ENCODE measurements at regions not wholly inside any gene's neighbourhood (a gene's known extent, or its start where the extent isn't known, plus 50 kb on each side); places are given as distances from the start of the nearest gene placed in this dataset.

DNA sequence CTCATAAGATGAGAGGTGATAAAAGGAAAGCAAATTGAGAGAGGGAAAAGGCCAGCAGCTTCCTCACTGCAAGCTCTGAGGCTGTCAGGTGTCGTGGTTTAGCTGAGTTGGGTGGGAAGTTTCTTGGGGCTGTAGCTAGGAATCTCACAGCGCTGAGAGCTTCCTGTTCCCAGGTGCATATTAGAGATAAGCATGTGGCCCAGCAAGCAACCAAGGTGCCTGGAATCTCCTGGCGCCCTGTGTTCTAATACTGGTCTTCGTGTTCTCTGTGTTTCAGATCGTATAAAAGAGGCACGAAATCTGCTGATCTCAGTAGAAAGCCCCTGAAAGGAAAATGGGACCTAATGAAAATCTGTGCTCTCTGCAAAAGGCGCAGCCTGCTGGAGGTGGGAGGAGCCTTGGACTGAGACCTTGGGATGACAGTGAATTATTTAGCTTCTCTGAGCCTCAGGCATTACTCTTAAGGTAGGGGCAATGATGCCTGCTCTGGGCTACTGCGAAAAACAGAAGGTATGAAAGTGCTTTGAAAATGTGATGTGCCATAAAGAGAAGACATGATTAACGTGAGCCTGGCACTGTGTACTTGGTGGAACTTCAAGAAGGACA is 499.9 kb downstream of the TBL1XR1 start:
- no peak for DNase-seq

DNA sequence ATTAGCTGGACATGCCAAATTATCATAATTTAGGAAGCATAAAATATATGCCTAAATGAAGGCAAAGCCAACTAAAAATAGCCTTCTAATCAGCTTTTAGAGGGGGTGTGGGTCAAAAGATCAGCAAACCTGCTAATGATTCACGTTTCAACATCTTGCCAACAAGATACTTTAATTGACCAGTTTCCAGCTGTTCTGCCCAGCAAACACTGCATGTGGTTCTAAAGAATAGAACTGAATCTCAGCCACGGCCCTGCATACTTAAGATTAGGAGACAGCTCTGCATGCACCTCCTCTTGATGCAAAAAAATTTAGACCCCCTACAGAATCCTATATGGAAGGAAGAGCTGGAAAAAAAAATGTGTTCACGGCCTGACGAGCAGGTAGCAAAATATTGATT is 500.5 kb downstream of the TBL1XR1 start:
- DNase-seq = no peak

DNA sequence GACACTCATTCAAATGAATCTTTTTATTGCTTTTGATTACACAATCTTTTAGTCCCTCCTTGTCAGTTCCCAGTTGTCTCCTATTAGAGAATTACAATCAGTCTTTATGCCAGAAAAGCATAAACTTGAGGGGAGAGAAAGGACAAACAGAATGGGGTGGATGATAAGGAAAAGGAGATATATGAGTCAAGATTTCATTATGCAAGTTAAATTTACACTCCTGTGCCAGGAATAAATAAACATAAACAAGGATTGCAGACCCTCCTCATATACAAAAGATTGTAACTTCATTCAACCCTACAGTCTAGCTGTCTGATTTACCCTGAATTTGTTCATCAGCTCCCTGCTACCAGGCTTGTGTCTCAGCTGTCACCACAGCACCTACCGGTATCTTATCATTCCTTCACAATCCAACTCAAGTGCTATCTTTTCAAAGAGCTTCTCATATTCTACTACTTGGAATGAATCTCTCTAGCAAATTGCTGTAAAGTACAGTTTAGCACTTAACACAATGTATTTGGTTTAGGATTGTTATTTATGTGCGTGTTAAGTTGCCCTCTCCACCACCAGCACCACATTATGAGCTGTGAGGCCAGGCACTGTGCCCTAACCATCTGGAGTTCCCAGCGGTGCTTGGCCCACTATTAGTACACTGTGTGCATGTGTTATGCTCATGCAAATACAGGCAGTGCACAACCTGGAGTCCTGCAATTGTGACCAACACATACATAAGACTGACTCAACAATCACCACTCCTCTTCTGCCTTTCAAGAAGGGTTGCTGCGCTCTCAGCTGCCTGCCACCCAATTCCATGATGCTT is 504.1 kb downstream of the TBL1XR1 start:
- no peak for DNase-seq

DNA sequence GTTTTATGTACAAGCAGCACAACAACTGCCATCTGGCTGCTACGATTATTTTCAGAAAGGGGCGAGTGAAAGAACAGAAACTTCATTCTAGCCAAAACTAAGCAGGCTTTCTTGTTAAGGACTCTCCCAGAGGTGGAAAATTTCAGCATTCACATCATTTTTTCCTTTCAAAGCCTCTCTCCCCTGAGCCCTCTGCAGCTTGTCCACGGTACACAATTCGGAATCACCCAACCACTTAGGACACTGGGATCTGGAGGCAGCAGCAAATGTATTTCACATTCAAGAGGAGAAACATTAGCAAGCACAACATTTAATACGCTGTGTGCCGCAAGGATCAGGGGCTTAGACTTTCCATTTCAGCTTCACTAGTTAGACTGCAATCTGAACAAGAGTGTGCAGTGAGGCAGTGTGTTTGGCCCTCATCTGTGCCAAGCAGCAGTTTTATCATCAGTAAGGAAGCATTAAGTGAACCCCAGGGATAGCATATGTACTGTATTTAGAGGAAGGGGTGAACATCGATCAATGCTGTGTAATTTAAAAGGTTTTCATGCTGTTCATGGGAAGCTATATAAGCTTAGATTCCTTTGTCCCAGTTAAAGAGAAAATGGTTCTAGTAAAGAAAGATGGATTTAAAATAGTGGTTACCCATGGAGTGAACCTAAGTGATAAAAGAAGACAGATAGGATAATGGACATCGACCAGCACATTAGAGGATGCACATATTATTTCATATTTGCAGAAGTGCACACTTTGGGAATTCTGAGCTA is 504.9 kb downstream of the TBL1XR1 start:
- no peak for DNase-seq

DNA sequence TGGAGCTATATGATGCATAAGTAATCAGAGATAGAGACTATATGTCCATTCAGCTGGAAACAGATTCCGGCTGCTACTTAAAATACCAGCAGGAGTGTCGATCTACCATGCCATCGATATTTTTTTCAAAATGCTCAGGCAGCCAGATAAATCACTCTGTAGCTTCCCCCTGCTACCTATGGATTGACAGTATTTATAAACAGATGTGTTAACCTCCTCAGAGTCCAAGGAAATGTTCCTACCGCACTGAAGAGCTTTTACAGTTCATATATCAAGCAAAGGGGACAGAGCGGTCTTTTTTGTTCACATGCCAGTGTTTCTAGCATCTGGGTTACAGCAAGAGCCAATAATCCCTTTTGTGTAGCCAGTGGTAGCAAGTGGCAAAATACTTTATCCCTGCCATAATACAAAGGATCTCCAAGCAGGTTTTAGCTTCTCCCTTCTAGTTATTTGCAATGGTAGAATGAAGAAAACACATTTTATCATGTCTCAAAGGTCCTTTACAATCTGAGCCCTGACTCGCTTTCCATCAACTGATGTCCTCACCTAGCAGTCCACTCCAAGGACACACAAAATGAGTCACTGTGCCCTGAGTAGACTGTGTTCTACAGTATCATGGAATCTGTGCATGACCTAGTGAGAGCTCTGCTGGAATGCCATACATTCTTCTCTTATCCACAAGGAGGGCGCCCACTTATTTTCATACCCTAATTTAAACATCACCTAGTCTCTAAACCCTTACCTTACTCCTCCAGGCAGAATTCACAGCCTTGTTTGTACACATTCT is 507.0 kb downstream of the TBL1XR1 start:
- no peak for DNase-seq

DNA sequence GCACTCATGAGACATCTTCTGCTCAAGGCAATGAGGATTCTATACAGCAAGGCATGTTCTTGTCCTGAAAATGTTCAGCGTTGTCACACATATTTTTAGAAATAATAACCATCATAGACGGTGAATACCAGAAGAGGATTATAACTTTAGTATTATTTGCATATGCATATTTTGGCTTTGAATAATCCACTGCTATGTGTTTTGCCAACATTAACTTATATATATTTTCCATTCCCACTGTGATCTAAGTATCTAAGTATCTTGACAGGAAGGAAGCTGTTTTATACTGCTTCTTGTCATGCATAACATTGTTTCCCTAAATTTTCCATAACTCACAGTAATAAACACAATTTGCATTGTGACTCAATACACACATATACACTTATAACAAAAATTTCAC is 509.5 kb downstream of the TBL1XR1 start:
- no peak for DNase-seq

DNA sequence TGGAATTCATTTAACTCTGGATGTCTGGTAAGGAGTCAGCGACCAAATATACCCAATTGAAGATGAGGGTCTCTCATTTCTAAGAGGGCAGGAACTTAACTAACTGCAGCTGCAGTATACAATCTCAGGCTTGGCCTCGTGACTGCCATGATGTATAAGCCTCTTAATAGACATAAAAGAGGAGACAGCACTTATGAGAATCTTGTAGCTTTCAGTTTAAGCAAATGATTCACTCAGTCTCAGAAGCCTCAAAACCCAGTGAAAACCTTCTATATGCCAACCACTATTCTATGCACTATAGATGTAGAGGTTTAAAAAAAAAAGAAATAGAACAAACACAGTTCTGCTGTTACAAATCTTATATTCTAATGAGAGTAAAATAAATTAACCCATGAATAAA is 513.9 kb downstream of the TBL1XR1 start:
- no peak for DNase-seq

DNA sequence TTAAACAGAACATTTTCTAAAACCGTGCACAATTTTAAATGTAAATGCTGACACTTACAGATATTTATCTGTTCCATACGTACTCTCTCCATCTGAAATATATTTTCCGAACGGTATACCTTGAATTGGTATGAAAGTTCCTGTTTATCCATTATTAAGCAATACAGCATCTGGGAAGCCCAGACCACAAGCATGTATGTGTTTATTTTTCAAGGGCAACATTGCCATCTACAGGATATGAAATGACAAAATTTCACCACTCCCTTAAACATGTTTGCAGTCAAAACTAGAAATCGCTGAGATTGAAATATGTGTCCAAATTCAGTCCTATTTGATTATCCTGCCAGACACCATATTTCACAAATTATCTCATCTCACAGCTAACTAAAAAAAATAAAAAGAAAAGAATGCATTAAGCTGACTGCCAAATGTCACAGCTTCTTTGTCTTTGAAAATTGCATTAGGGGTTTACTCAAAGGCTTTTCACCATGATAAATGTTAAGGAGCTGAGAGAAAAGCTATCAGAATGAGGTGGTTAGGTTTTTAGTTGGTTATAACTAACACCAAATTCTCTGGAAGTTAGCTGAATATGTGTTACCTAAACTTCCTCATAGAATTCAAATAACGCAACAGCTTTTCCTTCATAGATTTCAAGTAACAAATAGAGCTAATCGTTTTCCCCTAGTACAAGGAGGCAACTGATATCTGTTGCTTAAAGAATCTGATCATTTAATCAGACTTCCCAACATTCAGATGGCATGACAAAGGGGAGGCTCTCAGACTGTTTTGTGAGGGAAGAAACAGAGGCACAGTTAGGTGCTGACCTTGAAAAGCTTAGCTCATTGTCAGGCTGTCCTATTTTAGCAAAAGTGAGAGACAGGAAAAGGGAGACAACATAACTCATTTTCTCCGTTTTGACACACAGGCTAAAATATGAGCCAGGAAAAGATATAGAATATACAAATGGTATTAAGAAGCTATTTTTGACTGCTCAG is 533.1 kb downstream of the TBL1XR1 start:
- DNase-seq = no peak

DNA sequence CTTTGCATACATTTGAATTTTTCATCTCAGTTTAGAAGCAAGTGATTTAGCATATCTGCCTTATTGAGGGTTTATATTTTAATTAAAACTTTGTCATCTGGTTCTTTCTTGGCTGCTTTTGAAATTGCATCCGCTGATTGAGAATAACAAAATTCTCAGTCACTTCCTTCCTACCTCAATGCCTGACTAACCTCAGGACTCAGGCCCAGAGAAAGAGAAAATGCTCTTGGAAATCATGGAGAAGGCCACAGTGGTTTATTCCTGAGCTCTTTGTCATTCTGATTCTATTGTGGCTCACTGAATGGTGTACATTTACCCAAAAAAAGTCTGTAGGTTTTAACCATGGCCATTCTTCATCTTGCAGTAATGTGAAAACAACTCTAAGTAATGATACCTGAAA is 533.9 kb downstream of the TBL1XR1 start:
- no peak for DNase-seq

DNA sequence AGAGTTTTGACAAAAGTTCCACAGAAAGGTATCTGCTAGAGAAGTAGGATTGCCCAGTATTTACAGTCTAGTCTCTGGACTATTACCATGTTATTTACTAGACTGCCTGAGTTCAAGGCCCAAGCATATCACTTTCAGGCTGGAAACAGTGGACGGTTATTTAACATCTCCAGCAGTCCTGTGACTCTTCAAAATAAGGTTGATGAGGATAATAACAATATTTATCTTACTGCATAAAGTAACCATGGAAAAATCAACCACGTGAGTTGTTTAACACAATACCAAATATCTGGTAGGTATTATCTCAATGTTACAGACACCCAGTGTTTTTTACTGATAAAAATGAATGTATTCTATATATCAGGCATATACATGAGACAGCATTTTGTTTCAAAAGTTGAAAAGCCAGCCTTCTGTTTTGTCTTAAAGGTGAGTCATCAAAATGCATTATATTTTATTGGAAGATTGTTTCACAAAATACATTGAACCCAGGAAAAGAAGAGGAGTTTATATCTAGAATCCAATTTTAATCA is 535.8 kb downstream of the TBL1XR1 start:
- DNase-seq = no peak

DNA sequence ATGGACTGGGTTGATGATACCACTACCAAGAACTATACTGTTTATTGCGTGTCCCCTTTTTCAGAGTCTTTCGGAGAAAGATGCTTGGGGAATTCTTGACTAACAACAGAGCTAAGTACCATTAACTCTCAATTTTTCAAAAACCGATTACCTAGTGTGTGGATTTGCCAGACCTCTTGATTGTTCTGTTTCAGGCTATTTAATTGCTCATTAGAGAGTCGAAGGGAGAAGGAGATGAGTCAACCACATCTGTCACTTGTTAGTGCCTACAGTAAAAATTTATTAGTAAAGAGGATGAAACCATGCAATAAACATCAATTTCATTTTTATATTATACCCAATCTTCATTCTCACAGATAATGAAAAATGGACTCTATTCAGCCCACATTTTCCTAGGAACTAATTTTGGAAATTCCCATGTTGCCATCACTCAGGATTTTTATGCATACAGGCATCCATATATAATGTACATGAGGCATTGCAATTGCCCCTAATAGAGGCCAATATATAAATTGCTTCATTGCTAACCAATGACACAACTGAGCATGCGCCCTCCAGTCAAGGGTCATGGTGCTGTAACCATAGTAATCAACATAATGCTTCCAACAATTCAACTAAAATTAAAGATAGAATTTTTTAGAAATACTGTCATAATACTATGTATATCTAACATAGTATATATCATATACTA is 541.7 kb downstream of the TBL1XR1 start:
- no peak for DNase-seq

DNA sequence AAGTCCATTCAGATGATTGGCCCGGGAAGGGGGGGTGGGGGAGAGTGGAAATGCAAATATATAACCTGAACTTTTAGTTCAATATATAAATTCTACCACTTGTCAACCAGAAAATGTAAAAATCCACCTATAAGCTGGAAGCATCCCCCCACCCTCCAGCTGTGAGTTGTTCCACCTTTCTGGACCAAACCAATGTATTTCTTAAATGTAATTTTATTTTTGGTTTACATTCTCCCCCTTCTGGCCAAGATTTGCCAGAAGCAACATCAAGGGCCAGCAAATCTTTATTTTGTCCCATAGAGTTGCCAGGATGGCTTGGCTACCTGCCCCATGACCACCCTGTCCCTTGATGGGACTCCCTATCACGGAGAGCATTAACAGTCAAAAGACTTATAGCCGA is 545.7 kb downstream of the TBL1XR1 start:
- DNase-seq = no peak

DNA sequence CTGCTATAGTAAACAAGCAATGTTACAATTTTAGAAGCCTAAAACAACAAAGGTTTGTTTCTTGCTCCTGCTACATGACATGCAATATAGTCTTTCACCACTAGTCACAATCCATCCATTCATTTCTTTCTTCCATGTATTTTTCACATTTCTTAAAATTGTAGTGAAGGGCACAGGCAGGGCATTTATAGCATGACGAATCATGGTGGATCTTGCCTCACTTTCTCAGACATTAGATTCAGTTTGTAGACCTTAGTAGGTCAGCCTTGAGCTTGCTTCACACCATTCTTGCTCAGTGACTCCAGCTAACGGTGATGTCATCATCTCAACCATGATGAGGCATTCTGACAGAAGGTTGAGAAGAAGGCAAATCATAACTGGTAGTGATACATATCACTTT is 546.8 kb downstream of the TBL1XR1 start:
- DNase-seq = no peak

DNA sequence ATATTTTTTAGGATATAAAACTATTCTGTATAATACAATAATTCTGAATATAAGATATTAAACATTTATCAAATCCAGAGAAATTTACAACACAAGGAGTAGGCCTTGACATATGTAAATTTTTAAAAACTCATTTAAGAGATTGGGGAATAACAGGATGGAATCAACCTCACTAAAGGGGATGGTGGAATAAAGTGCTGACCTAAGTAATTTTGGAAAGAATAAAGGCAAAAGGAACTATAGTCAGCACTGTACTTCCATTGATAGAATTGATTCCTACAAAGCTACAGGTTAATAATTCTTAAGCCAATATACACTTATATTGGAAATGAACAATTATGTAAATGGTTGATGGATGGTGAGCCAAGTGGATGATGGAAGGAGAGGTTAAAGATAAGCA is 549.3 kb downstream of the TBL1XR1 start:
- DNase-seq = no peak

DNA sequence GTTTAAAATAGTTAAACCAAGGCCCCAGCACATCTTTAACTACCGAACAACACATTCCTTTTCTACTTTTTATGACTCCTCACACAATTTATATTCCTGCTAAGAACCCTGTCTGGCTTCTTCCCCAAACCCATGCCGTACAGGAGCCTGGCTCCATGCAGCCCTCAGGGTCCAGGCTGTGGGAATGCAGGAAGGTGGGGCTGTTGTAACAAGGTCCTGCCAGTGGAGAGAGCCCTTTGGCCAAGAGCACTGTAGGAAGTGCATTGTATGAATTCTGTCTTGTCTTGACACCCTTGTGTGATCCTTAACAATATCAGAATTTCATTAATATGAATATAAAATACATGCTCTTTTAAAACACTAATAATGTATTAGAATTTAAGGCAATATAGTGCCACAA is 563.8 kb downstream of the TBL1XR1 start:
- no peak for DNase-seq

DNA sequence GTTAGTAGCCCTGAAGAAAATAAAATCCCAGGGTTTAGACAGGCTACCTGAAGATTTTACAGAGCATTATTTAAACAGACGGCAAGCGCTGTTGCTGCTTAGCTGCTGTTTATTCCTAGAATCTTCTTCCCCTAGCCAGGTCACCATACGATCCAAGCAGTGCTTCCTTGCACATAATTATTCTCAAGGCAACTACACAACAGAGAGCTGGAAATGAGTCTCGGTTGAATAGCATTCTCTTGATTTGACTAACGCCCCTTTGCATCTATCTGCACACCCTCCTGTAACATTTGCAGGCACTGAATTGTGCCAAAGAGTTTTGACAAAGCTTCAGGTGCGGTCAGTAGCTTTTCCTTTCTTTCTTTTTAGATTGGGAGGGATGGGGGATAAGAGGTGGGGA is 564.4 kb downstream of the TBL1XR1 start:
- no peak for DNase-seq

DNA sequence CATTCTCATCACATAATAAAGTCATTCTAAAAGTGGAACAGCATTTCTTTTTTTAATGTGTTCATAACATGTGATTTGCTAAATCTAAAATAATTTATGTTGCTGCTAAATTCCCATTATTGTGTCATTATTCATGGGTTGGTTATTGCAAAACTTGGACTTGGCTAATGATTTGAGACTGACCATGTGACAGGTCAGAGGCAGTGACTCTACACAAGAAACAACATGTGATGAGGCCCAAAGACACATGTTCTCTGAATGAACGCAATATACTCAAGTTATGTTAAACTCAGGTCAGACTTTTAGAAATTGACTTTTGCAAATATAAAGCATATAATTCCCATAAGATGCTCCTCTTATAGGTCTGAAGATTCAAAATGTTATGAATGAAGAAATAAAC is 566.1 kb downstream of the TBL1XR1 start:
- DNase-seq = no peak

DNA sequence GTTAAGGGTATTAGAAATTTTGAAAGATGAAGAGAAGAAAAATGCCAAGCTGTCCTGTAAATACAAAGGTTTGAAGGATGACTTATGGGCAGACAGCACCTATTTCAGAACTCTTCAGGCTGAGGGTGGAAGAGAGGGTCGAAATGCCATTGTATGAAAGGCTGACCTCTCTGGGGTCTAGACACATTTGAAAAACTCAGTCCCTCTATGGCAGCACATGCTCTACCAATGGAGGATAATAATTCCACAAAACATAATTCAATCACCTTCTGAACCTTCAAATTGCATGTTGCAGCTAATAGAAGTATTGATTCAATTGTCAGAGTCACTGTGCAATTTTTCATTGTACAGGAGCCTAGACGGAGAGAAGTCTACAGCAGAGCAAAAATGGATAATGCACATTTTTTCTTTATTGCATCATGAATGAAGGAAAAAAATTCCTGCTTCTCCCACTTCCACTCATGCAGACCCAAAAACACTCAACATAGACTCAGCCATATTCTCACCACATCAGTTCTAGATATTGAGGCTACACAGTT is 569.1 kb downstream of the TBL1XR1 start:
- no peak for DNase-seq

DNA sequence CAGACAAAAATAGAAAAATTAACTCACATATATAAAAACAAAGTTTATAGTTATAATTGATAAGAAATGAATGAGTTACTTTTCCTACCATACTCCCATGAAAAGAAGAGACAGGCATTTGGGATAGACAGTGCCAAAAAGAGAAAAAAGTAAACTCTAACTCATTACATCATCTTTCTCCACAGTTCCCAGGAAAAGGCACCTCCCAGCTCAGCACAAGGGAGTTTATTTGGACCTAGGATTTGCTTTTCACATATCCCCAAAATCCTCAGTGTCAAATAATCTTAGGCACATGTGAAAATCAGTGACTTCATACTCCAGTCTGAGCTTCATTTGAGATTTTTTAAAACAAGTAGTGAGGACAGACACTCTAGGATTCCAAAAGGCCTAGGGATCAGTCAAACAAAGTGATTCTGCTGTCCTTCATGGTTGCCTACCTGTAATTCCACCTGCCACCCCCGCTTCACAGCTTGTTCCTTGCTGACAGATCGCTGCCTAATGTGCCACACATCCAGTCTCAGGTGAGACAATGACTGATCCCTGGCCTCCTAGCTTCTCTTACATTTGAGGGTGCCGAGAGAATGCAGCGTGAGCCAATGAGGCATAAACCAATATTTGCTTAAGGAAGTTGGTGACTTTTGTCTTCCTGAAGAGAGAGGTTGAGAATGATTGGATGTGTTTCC is 573.7 kb downstream of the TBL1XR1 start:
- no peak for DNase-seq

DNA sequence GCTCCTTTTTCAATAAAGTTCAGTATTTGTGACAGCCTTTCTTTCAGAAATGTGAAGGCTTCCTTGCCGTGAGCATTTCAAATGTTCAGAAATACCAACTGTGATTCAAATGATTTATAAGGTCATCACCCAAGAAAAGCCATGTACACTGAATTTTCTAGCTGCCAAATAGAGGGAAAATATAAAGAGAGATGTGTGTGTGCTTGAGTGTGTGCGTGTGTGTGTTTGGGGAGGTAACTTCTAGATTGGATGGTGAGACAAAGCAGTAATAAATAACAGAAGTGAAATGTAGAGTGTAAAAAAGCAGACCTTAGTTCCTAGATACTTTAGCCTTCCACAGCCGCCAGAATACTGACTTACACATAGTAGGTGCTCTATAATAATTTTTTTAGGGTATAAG is 577.4 kb downstream of the TBL1XR1 start:
- DNase-seq = no peak

All from activated CD4-positive, alpha-beta T cell treated with anti-CD3 and anti-CD28 coated beads, Interleukin-2, amount 50 U/mL, for 1 hour (primary cell).